GM23248 (cell line): ENCODE measurements at regions not wholly inside any gene's neighbourhood (a gene's known extent, or its start where the extent isn't known, plus 50 kb on each side); places are given as distances from the start of the nearest gene placed in this dataset.

ENCODE experiments used
- EZH2 ChIP-seq: fragments of 200-600 bp; sonication (generic); IDR thresholded peaks from 2 replicates; pipeline ENCODE4 v1.6.1; 2018; ENCODE audit warnings: antibody characterized with exemption, mild to moderate bottlenecking; ENCODE audit not compliant: insufficient read depth, poor library complexity, severe bottlenecking
- EZH2phosphoT487 ChIP-seq: fragments of 200-600 bp; sonication (generic); IDR thresholded peaks from 2 replicates; pipeline ENCODE4 v1.6.1; 2018; ENCODE audit warnings: antibody characterized with exemption, moderate library complexity, mild to moderate bottlenecking, low read depth; ENCODE audit not compliant: insufficient read depth

DNA sequence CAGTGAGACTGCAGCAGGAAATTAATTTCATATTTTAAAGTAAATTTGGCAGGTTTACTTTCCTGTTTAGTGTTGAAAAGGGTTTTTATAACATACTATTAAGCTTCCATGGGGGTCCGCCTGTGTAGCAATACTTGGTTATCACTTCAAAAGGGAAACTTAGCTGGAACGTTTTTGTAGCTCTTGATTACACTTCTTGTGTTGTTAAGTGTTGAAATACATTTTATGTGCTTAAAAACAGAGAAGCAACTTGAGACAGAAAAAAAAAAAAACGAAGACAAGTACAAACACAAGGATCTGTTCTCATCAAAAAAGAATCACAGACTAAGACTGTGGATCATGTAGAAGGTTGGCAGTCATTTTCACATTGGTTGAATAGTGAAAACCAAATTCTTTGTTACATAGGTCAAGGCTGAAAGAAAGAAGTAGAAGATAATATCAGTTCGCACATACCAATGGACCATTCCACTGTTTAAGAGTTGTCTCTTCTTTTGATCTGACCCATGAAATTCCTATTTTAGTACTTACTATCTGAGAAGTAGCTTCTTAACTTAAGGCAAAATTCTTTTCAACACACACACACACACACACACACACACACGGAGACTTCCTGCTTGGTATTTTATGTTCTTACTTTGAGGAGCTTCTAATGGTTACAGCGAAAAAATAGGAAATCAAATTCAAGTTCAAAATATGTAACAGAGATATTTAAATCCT is 113.9 kb upstream of the SLC35B3 start:
- TF ChIP-seq EZH2 (no peak), EZH2phosphoT487 (no peak)
